ENCODE measurements at regions not wholly inside any gene's neighbourhood (a gene's known extent, or its start where the extent isn't known, plus 50 kb on each side); places are given as distances from the start of the nearest gene placed in this dataset.

DNA sequence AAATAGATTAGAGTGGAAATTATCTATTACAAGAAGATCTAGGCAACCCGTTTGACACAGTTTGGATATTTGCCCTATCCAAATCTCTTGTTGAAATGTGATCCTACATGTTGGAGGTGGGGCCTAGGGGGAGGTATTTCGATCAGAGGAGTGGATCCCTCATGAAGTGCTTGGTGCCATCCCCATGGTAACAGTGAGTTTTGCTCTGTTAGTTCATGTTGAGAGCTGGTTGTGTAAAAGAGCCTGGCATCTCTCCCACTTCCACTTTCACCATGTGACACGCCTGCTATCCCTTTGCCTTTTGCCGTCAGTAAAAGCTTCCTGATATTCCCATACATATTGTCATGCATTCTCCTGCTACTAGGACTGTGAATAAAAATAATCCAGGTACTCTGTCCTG lies 66.4 kb upstream of the FLRT2 start:
- TF ChIP-seq, protein P1, sequence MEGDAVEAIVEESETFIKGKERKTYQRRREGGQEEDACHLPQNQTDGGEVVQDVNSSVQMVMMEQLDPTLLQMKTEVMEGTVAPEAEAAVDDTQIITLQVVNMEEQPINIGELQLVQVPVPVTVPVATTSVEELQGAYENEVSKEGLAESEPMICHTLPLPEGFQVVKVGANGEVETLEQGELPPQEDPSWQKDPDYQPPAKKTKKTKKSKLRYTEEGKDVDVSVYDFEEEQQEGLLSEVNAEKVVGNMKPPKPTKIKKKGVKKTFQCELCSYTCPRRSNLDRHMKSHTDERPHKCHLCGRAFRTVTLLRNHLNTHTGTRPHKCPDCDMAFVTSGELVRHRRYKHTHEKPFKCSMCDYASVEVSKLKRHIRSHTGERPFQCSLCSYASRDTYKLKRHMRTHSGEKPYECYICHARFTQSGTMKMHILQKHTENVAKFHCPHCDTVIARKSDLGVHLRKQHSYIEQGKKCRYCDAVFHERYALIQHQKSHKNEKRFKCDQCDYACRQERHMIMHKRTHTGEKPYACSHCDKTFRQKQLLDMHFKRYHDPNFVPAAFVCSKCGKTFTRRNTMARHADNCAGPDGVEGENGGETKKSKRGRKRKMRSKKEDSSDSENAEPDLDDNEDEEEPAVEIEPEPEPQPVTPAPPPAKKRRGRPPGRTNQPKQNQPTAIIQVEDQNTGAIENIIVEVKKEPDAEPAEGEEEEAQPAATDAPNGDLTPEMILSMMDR (IDR thresholded peaks at IDR 0.05), result no peak
- no peak for TF ChIP-seq POLR2A (IDR thresholded peaks at IDR 0.05)
